GM12875 (cell line): ENCODE measurements at regions not wholly inside any gene's neighbourhood (a gene's known extent, or its start where the extent isn't known, plus 50 kb on each side); places are given as distances from the start of the nearest gene placed in this dataset.
A peak's percentile ranks its signal among the peaks of the same experiment; 100 is the strongest.

ENCODE experiments used
- H3K4me3 ChIP-seq: one replicate; pipeline ENCODE4 v1.5.1; 2011; ENCODE audit warnings: low read depth, low read length, control low read depth
- TF ChIP-seq, protein P1 (sequence below): IDR thresholded peaks from 2 replicates; pipeline ENCODE4 v1.5.1; 2011; ENCODE audit warnings: low read depth, mild to moderate bottlenecking, control low read depth, inconsistent platforms, low read length, moderate library complexity, borderline replicate concordance; ENCODE audit not compliant: insufficient read depth

DNA sequence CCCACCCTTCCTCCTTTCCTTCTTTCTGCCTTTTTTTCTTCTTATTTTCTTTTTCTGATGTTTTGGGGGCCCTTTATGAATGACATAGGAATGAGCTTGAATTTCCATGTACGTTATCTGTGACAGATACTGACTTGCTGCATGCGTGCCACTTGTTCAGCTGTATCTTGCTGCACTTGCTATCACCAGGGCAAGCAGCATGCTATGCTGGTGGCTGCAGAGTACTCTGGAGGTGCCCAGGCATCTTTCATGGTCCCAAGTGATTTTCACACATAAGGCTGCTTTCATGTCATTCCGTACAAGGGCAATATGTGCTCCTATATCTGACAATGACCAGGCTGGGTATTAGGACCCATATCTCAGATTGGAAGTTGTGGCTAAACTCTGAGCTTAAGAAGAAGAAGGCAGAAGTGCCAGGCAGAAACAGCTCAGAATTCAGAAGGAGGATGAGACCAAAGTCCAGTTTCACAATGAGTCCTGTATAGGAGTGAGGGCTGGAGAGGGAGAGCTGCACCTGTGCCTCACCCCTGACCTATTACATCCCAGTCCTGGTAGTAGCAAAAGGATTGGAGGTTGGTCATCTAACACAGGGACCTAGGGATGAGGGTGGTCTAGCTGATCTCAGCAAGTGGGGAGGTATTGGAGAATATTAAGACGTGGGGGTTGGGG, 299.0 kb upstream of the DDHD1 start:
- TF ChIP-seq, protein P1, sequence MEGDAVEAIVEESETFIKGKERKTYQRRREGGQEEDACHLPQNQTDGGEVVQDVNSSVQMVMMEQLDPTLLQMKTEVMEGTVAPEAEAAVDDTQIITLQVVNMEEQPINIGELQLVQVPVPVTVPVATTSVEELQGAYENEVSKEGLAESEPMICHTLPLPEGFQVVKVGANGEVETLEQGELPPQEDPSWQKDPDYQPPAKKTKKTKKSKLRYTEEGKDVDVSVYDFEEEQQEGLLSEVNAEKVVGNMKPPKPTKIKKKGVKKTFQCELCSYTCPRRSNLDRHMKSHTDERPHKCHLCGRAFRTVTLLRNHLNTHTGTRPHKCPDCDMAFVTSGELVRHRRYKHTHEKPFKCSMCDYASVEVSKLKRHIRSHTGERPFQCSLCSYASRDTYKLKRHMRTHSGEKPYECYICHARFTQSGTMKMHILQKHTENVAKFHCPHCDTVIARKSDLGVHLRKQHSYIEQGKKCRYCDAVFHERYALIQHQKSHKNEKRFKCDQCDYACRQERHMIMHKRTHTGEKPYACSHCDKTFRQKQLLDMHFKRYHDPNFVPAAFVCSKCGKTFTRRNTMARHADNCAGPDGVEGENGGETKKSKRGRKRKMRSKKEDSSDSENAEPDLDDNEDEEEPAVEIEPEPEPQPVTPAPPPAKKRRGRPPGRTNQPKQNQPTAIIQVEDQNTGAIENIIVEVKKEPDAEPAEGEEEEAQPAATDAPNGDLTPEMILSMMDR: no peak
- H3K4me3 ChIP-seq: no peak overlapping the region

DNA sequence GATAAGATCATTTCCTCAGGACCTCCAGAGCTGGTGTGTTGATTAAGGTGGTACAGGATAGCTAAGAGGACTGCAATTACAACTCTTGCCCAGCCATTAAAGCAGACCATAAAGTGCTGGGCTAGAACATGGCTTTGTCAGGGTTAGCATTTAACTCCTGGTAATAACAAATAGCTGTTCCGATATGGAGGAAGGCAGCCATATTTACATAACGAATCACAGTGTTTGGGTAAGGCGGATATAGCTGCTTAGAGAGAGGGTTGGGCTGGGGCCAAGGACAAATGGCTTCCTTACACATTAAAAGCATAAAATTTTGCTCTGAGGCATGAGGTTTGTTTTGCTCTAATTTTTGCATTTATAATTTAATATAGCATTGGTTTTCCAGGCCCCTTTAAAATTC, 297.7 kb upstream of the DDHD1 start:
- TF ChIP-seq, protein P1: no peak
- no peak overlapping the region for H3K4me3 ChIP-seq

DNA sequence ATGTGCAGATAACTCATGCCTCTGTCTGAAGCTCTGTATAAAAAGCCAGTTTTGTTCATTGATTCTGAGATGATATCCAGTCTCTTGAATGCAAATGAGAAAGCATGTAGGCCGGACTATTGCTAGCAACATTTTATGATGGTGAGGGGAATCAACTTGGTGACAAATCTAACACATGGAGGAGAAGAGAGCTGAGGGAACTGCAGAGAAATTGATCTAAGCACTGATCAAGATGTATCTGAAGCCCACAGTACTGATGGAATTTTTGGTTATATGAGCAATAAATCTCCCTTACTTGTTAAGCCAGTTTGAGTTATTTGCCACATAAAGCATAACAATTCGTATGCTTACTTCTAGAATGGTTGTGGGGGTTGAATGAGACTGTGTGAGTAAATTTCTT, 295.6 kb upstream of the DDHD1 start:
- H3K4me3 ChIP-seq: no peak overlapping the region
- TF ChIP-seq, protein P1: no peak

DNA sequence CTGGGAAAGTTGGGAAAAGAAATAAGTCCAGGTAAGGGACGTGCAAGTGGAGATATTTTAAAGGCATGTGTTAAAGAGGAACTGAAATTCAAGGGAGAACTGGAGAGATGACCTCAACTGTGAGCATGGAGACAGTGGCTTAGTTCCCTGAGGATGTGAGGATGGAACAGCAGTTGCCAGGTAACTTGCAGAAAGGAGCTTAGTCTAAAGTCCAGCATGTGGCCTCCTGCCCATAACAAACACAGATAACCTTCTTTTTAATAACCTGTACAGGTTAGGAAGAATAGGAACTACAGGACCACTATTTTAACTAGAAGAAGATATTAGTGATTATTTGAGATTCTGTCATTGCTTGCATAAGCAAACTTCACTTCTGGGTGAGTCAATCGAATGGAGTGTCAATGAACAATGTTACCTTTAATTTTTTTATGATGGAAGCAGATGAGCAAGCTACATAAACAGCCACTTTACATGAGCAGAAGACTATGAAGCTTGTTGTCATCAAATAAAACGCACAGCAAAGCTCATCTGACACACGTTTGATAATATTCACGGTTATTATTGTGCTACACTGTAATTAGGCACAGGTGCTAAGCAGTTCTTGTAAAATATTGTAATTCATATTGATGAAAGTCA, 291.7 kb upstream of the DDHD1 start:
- TF ChIP-seq, protein P1: no peak
- no peak overlapping the region for H3K4me3 ChIP-seq

DNA sequence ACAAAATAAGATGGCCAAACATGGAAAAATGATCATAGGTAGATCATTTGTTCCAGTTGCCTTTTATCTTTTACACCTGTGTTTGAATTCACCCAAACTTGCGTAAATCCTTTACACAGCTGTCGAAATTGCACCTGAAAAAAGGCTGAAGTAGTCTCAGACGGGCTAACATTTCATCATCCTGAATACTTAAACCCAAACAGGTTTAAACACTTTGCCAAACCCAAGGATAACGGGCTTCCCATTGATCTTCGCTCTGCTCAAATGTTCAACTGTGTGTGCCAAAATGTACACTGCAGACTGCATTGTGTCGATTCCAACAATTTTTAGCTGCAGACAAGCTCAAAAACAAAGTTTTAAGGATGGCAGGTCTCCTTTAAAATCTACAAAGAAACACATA, 288.7 kb upstream of the DDHD1 start:
- H3K4me3 ChIP-seq: no peak overlapping the region
- TF ChIP-seq, protein P1: no peak

DNA sequence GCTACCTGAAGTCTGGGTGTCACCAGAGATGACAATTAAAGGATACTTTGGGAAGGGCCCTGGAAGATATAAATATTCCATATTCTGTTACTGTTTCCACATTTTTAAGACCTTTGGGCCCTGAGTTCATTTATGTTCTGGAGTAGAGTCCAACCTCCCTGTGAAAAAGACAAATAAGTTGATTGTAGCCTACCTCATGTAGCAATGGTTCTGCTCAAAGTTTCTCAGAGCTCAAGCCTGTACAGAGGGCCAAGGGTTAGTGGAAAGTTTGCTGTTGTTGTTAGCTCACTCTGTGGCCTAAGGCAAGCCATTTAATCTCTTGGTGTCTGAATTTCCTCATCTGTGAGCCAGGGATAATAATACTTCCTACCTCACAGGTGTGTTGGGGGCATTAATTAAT, 284.7 kb upstream of the DDHD1 start:
- H3K4me3 ChIP-seq: no peak overlapping the region
- TF ChIP-seq, protein P1: no peak

DNA sequence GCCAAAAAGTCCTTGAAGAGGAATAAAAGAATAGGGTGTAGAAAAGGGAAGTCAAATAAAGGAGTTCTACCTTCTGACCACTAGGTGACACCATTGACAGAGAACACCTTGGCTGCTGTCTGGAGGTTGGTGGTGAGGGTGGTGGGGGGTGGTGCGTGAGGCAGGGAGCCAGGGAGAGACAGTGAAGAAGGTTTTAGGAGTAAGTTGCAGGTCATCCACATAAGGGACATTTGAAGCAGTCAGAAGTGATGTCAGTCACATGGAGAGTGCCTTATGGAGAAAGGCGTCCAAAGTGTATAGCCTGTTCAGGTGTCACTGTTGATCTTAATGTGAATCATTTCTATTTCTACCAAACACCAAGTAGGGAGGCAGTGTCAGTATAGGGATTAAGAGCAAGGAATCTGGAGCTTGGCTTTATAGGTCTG, 279.3 kb upstream of the DDHD1 start:
- TF ChIP-seq, protein P1: peak; percentile 70
- H3K4me3 ChIP-seq: no peak overlapping the region
